ENCODE measurements at regions not wholly inside any gene's neighbourhood (a gene's known extent, or its start where the extent isn't known, plus 50 kb on each side); places are given as distances from the start of the nearest gene placed in this dataset.

- TF ChIP-seq POLR2A (IDR thresholded peaks at IDR 0.05) (no peak), CTCF (IDR thresholded peaks at IDR 0.05) (no peak)
- Histone ChIP-seq H3K9me3 (no peaks in the 10 kb centered on the region), H3K27ac (peak overlapping the region in 1 of 12 donors; percentile 34), H3K4me3 (no peak overlapping the region), H3K36me3 (no peaks in the 10 kb centered on the region), H3K27me3 (no peaks in the 10 kb centered on the region), H3K4me1 (peaks cover 0 to 71% (median 0%) of the 10 kb centered on the region in 12 donors)
- DNase-seq (no peak), ATAC-seq (peak in 1 of 4 donors; percentile 45)
- intact Hi-C loops (cut with DNase I) = no loop called here
- 50 to 66% (median 61%) methylated on average over 2 of the region's 2 CpGs for WGBS, 4 donors
These were observed 67.7 kb upstream of the PICALM start for GRCh38 chr11:86136538-86136937.

DNA sequence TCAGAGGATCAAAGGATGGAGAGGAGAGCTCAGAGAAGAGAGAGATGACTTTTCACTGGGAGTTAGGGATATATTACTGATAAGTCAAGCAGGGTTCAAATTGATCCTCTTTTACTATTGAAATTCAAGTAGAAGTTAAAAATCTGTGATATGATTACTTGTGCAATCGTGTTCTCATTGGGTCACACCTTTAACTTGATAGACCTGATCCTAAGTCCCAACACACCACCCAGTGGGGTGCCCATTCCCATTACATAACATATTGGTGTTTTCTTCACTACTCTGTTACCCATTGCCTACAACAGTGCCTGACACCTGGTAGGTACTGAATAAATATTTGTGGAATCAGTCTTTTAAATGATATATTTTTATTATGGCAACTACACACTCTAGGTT lies 66.4 kb upstream of the PICALM start:
- 91 to 100% (median 95%) methylated on average over 1 of the region's 1 CpG for WGBS, 4 donors
- Histone ChIP-seq H3K9me3 (no peaks in the 10 kb centered on the region), H3K36me3 (no peaks in the 10 kb centered on the region), H3K27ac (peak overlapping the region in 1 of 12 donors; percentile 60), H3K27me3 (no peaks in the 10 kb centered on the region), H3K4me3 (no peak overlapping the region), H3K4me1 (peaks cover 0 to 58% (median 0%) of the 10 kb centered on the region in 12 donors)
- TF ChIP-seq POLR2A (IDR thresholded peaks at IDR 0.05) (no peak), CTCF (IDR thresholded peaks at IDR 0.05) (no peak)
- ATAC-seq (no peak), DNase-seq (no peak)
- intact Hi-C loops (cut with DNase I) = no loop called here

GRCh38 chr11:86134580-86135318 lies 65.9 kb upstream of the PICALM start:
- peak overlapping the region in 1 of 12 donors; percentile 60 for H3K27ac ChIP-seq
- TF ChIP-seq POLR2A (IDR thresholded peaks at IDR 0.05) (no peak), CTCF (IDR thresholded peaks at IDR 0.05) (no peak)
- no peaks in the 10 kb centered on the region for H3K27me3 ChIP-seq
- peaks cover 0 to 53% (median 0%) of the 10 kb centered on the region in 12 donors for H3K4me1 ChIP-seq
- no peak overlapping the region for H3K4me3 ChIP-seq
- intact Hi-C loops (cut with DNase I) = no loop called here
- WGBS, 4 donors = 56 to 66% (median 64%) methylated on average over 3 of the region's 3 CpGs
- ATAC-seq = peak; percentile 31 to 58 (median 40)
- H3K36me3 ChIP-seq = no peaks in the 10 kb centered on the region
- H3K9me3 ChIP-seq = no peaks in the 10 kb centered on the region
- DNase-seq = no peak

- TF ChIP-seq POLR2A (IDR thresholded peaks at IDR 0.05) (no peak), CTCF (IDR thresholded peaks at IDR 0.05) (no peak)
- intact Hi-C loops (cut with DNase I) = no loop called here
- 90 to 97% (median 95%) methylated on average over 7 of the region's 7 CpGs for WGBS, 4 donors
These were observed 63.9 kb upstream of the PICALM start for GRCh38 chr11:86132667-86133249.

More at GRCh38 chr11:86132667-86133249, 63.9 kb upstream of the PICALM start:
- Histone ChIP-seq H3K36me3 (no peaks in the 10 kb centered on the region), H3K4me1 (peaks cover 0 to 35% (median 0%) of the 10 kb centered on the region in 12 donors), H3K27me3 (no peaks in the 10 kb centered on the region), H3K4me3 (no peak overlapping the region), H3K27ac (no peak overlapping the region), H3K9me3 (no peaks in the 10 kb centered on the region)
- no peak for DNase-seq
- no peak for ATAC-seq
